SK-N-SH (cell line): ENCODE measurements at regions not wholly inside any gene's neighbourhood (a gene's known extent, or its start where the extent isn't known, plus 50 kb on each side); places are given as distances from the start of the nearest gene placed in this dataset.

Experiments
- NRF1 ChIP-seq: IDR thresholded peaks from 2 replicates; pipeline ENCODE4 v1.6.1; 2012; ENCODE audit warnings: low read depth, mild to moderate bottlenecking, low read length
- RFX5 ChIP-seq: IDR thresholded peaks from 2 replicates; pipeline ENCODE4 v1.6.1; 2012; ENCODE audit warnings: mild to moderate bottlenecking, improper control_type of control experiment, low read length
- RXRA ChIP-seq: IDR thresholded peaks from 2 replicates; pipeline ENCODE4 v1.4.0; 2012; ENCODE audit warnings: low read depth, mild to moderate bottlenecking, borderline replicate concordance
- SIN3A ChIP-seq: IDR thresholded peaks from 2 replicates; pipeline ENCODE4 v1.6.1; 2012; ENCODE audit warnings: low read depth, mild to moderate bottlenecking, low read length, moderate library complexity, borderline replicate concordance
- TF ChIP-seq, protein P1 (sequence below): fragments of 200-600 bp; sonication (generic); IDR thresholded peaks from 2 replicates; pipeline ENCODE4 v1.6.1; 2017; ENCODE audit warnings: antibody characterized with exemption, mild to moderate bottlenecking, moderate library complexity

DNA sequence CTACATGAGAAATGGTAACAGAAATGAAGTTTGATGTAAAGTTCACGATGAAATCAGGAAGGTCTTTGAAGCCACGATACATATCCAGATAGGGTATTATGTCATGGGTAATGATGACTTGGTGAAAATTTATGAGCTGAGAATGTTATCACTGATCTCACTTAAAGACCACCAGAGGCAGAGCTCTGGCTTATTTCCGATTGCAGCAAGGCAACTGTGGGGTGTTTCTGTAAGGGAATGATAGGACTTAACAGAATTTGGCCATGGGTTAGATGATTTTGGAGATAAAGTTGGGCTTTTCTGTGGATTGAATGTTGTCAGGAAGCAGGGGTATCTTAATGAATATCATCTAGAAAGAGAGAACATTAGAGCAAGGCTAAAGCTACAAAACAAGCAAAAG is 508.4 kb downstream of the HDGFL1 start:
- TF ChIP-seq RXRA (no peak), SIN3A (no peak), RFX5 (no peak), NRF1 (no peak)
- TF ChIP-seq, protein P1, sequence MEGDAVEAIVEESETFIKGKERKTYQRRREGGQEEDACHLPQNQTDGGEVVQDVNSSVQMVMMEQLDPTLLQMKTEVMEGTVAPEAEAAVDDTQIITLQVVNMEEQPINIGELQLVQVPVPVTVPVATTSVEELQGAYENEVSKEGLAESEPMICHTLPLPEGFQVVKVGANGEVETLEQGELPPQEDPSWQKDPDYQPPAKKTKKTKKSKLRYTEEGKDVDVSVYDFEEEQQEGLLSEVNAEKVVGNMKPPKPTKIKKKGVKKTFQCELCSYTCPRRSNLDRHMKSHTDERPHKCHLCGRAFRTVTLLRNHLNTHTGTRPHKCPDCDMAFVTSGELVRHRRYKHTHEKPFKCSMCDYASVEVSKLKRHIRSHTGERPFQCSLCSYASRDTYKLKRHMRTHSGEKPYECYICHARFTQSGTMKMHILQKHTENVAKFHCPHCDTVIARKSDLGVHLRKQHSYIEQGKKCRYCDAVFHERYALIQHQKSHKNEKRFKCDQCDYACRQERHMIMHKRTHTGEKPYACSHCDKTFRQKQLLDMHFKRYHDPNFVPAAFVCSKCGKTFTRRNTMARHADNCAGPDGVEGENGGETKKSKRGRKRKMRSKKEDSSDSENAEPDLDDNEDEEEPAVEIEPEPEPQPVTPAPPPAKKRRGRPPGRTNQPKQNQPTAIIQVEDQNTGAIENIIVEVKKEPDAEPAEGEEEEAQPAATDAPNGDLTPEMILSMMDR, result no peak
